Embryonic facial prominence (tissue), 1 donor: ENCODE measurements at regions not wholly inside any gene's neighbourhood (a gene's known extent, or its start where the extent isn't known, plus 50 kb on each side); places are given as distances from the start of the nearest gene placed in this dataset.

Experiments used
- DNase-seq: peaks from one replicate; pipeline ENCODE4 v3.0.0-alpha.2; 2016; ENCODE audit errors: extremely low spot score

- no peak for DNase-seq
Observed at GRCh38 chr4:14096396-14096965, 469.0 kb upstream of the BOD1L1 start.

DNA sequence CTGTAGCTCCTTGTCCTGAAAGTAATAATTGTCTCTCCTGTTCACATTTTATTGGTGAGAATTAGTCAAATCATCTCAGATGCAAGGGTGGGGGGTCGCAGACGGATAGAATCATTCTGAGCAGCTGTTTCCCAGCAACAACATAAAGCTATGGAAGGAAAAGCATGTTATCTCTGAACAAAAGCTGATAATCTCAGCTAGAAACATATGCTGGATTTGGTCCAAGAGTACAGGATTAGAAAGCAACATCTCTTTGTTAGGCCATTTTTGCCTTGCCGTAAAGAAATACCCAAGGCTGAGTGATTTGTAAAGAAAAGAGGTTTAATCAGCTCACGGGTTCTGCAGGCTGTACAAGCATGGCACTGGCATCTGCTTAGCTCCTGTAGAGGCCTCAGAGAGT is 472.8 kb upstream of the BOD1L1 start:
- DNase-seq = no peak

GRCh38 chr4:14110407-14110806 is 482.9 kb upstream of the BOD1L1 start:
- no peak for DNase-seq

GRCh38 chr4:14111730-14112181 is 484.2 kb upstream of the BOD1L1 start:
- DNase-seq = no peak

DNA sequence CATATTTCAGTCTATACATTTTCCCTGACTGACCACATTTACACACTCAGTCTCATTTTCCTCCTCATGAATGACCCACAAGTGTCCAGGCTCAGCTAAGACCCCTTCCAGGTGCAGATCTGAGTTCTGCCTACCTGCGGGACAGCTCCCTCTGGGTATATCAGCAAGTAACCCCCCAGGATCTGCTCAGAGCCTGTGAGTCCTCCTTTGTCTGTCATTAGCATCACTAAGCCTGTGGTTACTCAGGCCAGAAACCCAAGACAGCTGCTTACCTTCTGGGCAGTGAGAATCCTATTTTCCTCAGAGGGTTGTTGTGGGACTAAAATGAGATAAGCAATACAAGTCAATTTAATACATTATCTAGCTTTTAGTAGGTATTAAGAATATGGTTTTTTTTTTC is 487.6 kb upstream of the BOD1L1 start:
- DNase-seq = no peak

GRCh38 chr4:14117575-14118238 is 490.2 kb upstream of the BOD1L1 start:
- no peak for DNase-seq

- no peak for DNase-seq
Observed at GRCh38 chr4:14124816-14125215, 497.3 kb upstream of the BOD1L1 start.

- no peak for DNase-seq
Observed at GRCh38 chr4:14125375-14126129, 498.0 kb upstream of the BOD1L1 start.

DNA sequence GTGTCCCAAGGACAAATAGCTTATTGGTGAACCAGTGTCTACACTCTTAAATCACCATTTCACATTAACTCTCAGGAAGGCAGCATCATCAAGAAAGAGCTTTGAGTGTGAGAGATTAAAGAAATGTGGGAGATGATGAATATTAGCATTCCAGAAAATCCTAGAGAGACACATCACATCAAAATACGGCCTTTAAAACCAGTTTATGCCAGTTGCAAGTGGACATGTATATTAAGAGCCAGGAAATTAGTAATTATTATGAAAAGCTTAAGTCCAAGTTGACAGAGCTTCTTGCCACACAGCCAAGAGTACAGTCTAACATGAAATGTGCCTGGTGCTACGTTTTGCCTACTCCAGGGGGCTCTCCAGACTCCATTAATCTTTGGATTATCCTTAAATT is 503.0 kb upstream of the BOD1L1 start:
- DNase-seq = no peak

GRCh38 chr4:14131335-14131734 is 503.8 kb upstream of the BOD1L1 start:
- DNase-seq = no peak

GRCh38 chr4:14132301-14132700 is 504.8 kb upstream of the BOD1L1 start:
- no peak for DNase-seq

- DNase-seq = no peak
Observed at GRCh38 chr4:14138106-14138505, 510.6 kb upstream of the BOD1L1 start.

- no peak for DNase-seq
Observed at GRCh38 chr4:14143892-14144291, 516.4 kb upstream of the BOD1L1 start.

GRCh38 chr4:14149176-14150053 is 521.9 kb upstream of the BOD1L1 start:
- no peak for DNase-seq

DNA sequence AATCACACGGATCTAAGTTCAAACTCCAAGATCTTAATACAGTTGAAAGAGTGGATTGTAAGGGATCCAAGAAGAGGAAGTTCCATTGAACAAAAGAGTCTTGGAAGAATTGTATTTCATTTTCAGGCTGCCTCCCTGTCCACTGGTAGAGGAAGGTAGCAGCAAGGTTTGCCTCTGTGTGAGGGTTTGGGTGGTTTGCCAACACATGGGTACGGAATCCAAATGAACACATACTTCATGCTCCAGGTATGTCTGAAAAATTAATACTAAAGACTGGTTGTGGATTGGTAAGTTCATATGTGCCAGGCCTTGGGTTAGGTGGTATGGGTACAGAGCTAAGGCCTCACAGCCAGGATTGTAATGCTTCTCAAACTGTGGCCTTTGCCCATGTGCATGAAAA is 523.6 kb upstream of the BOD1L1 start:
- no peak for DNase-seq

DNA sequence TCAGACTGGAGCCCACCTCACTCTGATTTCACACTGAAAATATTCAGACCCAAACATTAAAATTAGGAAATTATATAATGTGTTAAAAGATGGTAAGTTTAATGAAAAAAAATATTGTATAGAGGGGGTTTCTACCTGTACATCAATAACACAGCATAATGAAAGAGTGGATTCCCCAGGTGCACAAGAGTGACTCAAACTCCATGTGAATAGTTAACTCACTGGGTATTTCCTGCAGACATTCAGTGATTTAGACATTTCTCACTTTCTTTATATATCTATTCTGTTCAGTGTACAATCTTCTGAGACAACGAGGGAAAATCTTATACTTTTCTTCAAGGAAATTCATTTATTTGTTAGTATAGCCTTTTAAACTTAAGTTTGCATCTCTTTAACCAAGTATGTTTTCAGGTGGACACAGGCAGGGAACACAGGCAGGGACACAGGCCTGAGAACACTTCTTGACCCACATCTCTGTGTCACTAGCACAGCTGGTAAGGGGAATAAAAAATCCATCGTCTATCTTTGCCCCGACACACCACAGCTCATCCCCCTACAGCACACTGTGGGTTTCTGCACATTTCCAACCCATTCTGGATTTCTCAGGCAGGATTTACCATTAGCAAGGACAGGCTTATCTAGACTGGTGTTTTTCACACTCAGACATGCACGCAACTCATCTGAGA is 525.5 kb upstream of the BOD1L1 start:
- DNase-seq = no peak

DNA sequence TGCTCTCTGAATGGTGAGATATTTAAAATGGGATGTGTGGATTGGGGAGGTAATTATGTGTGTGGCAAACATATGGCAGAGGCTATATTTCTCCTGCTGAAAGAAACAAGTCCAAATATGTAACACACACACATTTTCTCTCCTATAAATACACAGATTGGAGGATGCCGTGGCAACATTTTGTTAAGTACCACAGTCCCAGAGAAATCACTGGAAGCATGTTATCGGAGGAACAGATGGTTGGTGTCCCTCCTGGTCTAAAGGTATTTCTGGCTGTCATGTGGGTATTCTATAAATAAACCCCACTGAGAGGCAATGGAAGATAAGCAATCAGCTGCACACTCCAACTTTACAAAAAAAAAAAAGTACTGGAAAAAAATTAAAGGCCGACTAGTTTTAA is 528.3 kb upstream of the BOD1L1 start:
- DNase-seq = no peak

DNA sequence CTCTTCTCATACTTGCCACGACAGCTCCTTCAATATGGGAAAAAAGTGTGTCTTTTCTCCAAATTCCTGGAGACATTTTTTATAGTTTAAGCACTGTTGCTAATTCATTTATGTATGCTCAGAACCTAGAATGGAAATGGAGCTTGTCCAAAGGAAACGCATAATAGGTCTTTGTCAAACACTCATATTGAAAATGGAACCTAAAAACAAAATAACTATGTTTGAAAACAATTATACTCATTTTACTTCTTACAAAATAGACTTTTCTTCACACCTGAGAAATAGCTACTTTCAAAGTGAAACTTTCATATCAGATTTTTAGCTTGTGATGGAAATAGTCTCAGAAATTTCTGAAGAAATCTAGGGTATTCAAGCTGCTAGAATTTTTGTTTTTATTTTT is 529.7 kb upstream of the BOD1L1 start:
- no peak for DNase-seq

DNA sequence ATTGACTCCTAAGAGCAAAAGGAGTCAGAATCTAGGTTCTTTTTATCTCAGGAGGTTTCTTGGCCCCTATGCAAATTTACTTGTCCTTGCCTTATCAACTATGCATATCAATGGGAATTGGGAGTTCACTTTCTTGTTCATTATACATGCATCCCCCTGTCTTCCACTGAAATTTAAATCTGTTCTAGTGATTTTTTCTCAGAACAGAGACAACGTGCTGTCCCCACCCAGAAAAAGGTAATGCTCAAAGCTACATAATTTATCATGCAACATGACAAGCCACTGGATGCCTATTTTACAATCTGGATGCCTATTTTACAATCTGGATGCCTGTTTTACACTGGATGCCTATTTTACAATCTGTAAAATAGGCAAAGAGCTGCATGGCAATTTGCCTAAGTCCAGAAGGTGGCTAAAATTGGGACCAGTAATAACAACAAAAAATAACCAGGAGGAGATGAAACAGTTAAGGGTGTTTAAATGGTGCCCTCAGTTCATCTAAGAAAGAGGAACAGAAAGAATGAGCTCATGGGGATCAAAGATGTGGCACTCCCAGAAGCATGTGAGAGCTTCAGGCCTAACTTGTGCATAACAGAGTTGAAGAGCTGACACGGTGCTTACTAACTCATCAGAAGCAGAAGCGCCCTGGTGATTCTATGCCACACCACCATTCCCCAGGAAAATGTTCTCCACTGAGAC is 537.8 kb upstream of the BOD1L1 start:
- DNase-seq = no peak

GRCh38 chr4:14167876-14168510 is 540.5 kb upstream of the BOD1L1 start:
- no peak for DNase-seq
